NT2/D1 (cell line): ENCODE measurements at regions not wholly inside any gene's neighbourhood (a gene's known extent, or its start where the extent isn't known, plus 50 kb on each side); places are given as distances from the start of the nearest gene placed in this dataset.

Experiments
- YY1 ChIP-seq: IDR thresholded peaks from 2 replicates; pipeline ENCODE4 v1.6.1; 2011; ENCODE audit not compliant: insufficient read length, insufficient read depth
- ZNF274 ChIP-seq: IDR thresholded peaks from 2 replicates; pipeline ENCODE4 v1.6.1; 2011; ENCODE audit warnings: mild to moderate bottlenecking, low read depth, low read length

- TF ChIP-seq ZNF274 (no peak), YY1 (no peak)
Observed at GRCh38 chr6:117136702-117137101, 128.7 kb upstream of the VGLL2 start.
